ENCODE measurements at regions not wholly inside any gene's neighbourhood (a gene's known extent, or its start where the extent isn't known, plus 50 kb on each side); places are given as distances from the start of the nearest gene placed in this dataset.

GRCh38 chr6:165872811-165873210, 209.8 kb upstream of the PDE10A start:
- Histone ChIP-seq H3K4me3 (ENCODE audit: low read depth, low read length) (no peak overlapping the region), H3K27me3 (ENCODE audit: control insufficient read depth, insufficient read depth, low read length) (no peaks in the 10 kb centered on the region), H3K36me3 (ENCODE audit: control insufficient read depth, insufficient read depth, low read length) (no peaks in the 10 kb centered on the region)
- no peak for FAIRE-seq
- TF ChIP-seq, protein P1, sequence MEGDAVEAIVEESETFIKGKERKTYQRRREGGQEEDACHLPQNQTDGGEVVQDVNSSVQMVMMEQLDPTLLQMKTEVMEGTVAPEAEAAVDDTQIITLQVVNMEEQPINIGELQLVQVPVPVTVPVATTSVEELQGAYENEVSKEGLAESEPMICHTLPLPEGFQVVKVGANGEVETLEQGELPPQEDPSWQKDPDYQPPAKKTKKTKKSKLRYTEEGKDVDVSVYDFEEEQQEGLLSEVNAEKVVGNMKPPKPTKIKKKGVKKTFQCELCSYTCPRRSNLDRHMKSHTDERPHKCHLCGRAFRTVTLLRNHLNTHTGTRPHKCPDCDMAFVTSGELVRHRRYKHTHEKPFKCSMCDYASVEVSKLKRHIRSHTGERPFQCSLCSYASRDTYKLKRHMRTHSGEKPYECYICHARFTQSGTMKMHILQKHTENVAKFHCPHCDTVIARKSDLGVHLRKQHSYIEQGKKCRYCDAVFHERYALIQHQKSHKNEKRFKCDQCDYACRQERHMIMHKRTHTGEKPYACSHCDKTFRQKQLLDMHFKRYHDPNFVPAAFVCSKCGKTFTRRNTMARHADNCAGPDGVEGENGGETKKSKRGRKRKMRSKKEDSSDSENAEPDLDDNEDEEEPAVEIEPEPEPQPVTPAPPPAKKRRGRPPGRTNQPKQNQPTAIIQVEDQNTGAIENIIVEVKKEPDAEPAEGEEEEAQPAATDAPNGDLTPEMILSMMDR (IDR thresholded peaks at IDR 0.05; ENCODE audit: insufficient read depth, low read length, severe bottlenecking) = no peak
- DNase-seq (ENCODE audit: low read depth) = no peak

GRCh38 chr6:165872311-165872710, 209.3 kb upstream of the PDE10A start:
- no peak for FAIRE-seq
- TF ChIP-seq, protein P1 (IDR thresholded peaks at IDR 0.05; ENCODE audit: insufficient read depth, low read length, severe bottlenecking) = no peak
- no peak for DNase-seq (ENCODE audit: low read depth)
- no peaks in the 10 kb centered on the region for H3K36me3 ChIP-seq (ENCODE audit: control insufficient read depth, insufficient read depth, low read length)
- H3K27me3 ChIP-seq (ENCODE audit: control insufficient read depth, insufficient read depth, low read length) = no peaks in the 10 kb centered on the region
- H3K4me3 ChIP-seq (ENCODE audit: low read depth, low read length) = no peak overlapping the region

- DNase-seq (ENCODE audit: low read depth) = no peak
- Histone ChIP-seq H3K4me3 (ENCODE audit: low read depth, low read length) (no peak overlapping the region), H3K27me3 (ENCODE audit: control insufficient read depth, insufficient read depth, low read length) (no peaks in the 10 kb centered on the region), H3K36me3 (ENCODE audit: control insufficient read depth, insufficient read depth, low read length) (no peaks in the 10 kb centered on the region)
- no peak for FAIRE-seq
- TF ChIP-seq, protein P1 (IDR thresholded peaks at IDR 0.05; ENCODE audit: insufficient read depth, low read length, severe bottlenecking) = no peak
Observed at GRCh38 chr6:165871571-165871970, 208.5 kb upstream of the PDE10A start.

DNA sequence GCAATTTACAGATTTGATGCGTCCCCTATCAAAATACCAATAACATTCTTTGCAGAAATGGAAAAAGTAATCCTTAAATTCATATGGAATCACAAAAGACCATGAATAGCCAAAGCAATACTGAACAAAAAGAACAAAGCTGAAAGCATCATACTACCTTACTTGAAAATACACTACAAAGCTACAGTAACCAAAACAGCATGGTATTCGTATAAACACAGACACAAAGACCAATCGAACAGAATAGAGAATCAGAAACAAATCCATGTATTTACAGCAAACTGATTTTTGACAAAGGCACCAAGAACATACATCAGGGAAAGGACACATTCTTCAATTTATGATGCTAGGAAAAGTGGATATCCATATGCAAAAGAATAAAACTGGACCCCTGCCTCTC, 206.5 kb upstream of the PDE10A start:
- DNase-seq (ENCODE audit: low read depth) (no peak), FAIRE-seq (no peak)
- TF ChIP-seq, protein P1 (IDR thresholded peaks at IDR 0.05; ENCODE audit: insufficient read depth, low read length, severe bottlenecking) = no peak
- no peak overlapping the region for H3K4me3 ChIP-seq (ENCODE audit: low read depth, low read length)
- no peaks in the 10 kb centered on the region for H3K27me3 ChIP-seq (ENCODE audit: control insufficient read depth, insufficient read depth, low read length)
- H3K36me3 ChIP-seq (ENCODE audit: control insufficient read depth, insufficient read depth, low read length) = no peaks in the 10 kb centered on the region

DNA sequence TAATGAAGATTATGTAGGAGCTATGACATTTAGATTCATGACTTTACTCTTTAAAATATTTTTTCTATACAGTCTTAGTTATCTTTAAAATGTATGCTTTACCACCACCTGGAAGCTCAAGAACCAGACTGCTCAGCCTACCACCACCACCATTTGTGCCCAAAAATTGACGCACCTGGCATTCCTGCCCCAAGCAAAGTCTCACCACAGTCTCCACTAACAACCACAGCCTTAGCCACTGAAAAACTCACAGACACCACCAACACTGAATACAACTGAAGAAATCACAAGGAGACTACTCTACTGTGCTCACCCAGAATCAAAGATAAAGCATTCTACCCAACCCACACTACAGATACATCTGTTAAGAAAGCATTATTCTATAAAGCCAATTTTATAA, 201.9 kb upstream of the PDE10A start:
- TF ChIP-seq, protein P1 (IDR thresholded peaks at IDR 0.05; ENCODE audit: insufficient read depth, low read length, severe bottlenecking) = no peak
- Histone ChIP-seq H3K4me3 (ENCODE audit: low read depth, low read length) (no peak overlapping the region), H3K27me3 (ENCODE audit: control insufficient read depth, insufficient read depth, low read length) (no peaks in the 10 kb centered on the region), H3K36me3 (ENCODE audit: control insufficient read depth, insufficient read depth, low read length) (no peaks in the 10 kb centered on the region)
- DNase-seq (ENCODE audit: low read depth) (no peak), FAIRE-seq (no peak)

GRCh38 chr6:165864218-165864617, 201.2 kb upstream of the PDE10A start:
- no peak overlapping the region for H3K4me3 ChIP-seq (ENCODE audit: low read depth, low read length)
- H3K27me3 ChIP-seq (ENCODE audit: control insufficient read depth, insufficient read depth, low read length) = no peaks in the 10 kb centered on the region
- H3K36me3 ChIP-seq (ENCODE audit: control insufficient read depth, insufficient read depth, low read length) = no peaks in the 10 kb centered on the region
- TF ChIP-seq, protein P1 (IDR thresholded peaks at IDR 0.05; ENCODE audit: insufficient read depth, low read length, severe bottlenecking) = no peak
- FAIRE-seq (no peak), DNase-seq (ENCODE audit: low read depth) (no peak)
